GM21717 (cell line): ENCODE measurements at regions not wholly inside any gene's neighbourhood (a gene's known extent, or its start where the extent isn't known, plus 50 kb on each side); places are given as distances from the start of the nearest gene placed in this dataset.
"Not testable (repeated sequence)": the region's sequence is repeated elsewhere in the genome, so short reads cannot be mapped to it uniquely, and the experiment has no call there.

ENCODE experiments used
- ATAC-seq: cut with Tn5 transposase; IDR thresholded peaks from one replicate; pipeline ENCODE4 v1.9.1; 2021; ENCODE audit warnings: mild to moderate bottlenecking, moderate library complexity; ENCODE audit not compliant: unreplicated experiment

GRCh38 chr2:194725169-194725568, 931.9 kb upstream of the SLC39A10 start:
- no peak for ATAC-seq

GRCh38 chr2:194723446-194723845, 933.6 kb upstream of the SLC39A10 start:
- no peak for ATAC-seq

GRCh38 chr2:194721227-194721626, 935.8 kb upstream of the SLC39A10 start:
- ATAC-seq: no peak

GRCh38 chr2:194720462-194720861, 936.6 kb upstream of the SLC39A10 start:
- no peak for ATAC-seq

GRCh38 chr2:194718881-194719280, 938.1 kb upstream of the SLC39A10 start:
- ATAC-seq: no peak

- no peak for ATAC-seq
These were observed 942.5 kb upstream of the SLC39A10 start for GRCh38 chr2:194714541-194714940.

GRCh38 chr2:194709840-194710239, 947.2 kb upstream of the SLC39A10 start:
- no peak for ATAC-seq

- ATAC-seq: no peak
These were observed 950.8 kb upstream of the SLC39A10 start for GRCh38 chr2:194706179-194706578.

GRCh38 chr2:194705398-194705797, 951.6 kb upstream of the SLC39A10 start:
- ATAC-seq: no peak

- no peak for ATAC-seq
These were observed 956.3 kb upstream of the SLC39A10 start for GRCh38 chr2:194700726-194701125.

GRCh38 chr2:194700116-194700515, 956.9 kb upstream of the SLC39A10 start:
- no peak for ATAC-seq

GRCh38 chr2:194698012-194698411, 959.0 kb upstream of the SLC39A10 start:
- ATAC-seq: no peak

- ATAC-seq: no peak
These were observed 959.6 kb upstream of the SLC39A10 start for GRCh38 chr2:194697439-194697838.

- no peak for ATAC-seq
These were observed 960.3 kb upstream of the SLC39A10 start for GRCh38 chr2:194696690-194697089.

GRCh38 chr2:194686569-194686968, 970.5 kb upstream of the SLC39A10 start:
- ATAC-seq: no peak

- peak; percentile 44 for ATAC-seq
These were observed 983.0 kb upstream of the SLC39A10 start for GRCh38 chr2:194674043-194674442.

- no peak for ATAC-seq
These were observed 984.0 kb upstream of the SLC39A10 start for GRCh38 chr2:194672994-194673393.

GRCh38 chr2:194661431-194661830, 995.6 kb upstream of the SLC39A10 start:
- no peak for ATAC-seq

GRCh38 chr2:194639057-194639456, 1018.0 kb upstream of the SLC39A10 start:
- ATAC-seq: not testable (repeated sequence)

GRCh38 chr2:194621945-194622344, 1035.1 kb upstream of the SLC39A10 start:
- no peak for ATAC-seq

- ATAC-seq: no peak
These were observed 1037.7 kb upstream of the SLC39A10 start for GRCh38 chr2:194619366-194619765.

- ATAC-seq: no peak
These were observed 1038.6 kb upstream of the SLC39A10 start for GRCh38 chr2:194618432-194618831.

- ATAC-seq: peak; percentile 71
These were observed 1040.7 kb upstream of the SLC39A10 start for GRCh38 chr2:194616334-194616733.

- ATAC-seq: no peak
These were observed 1046.7 kb upstream of the SLC39A10 start for GRCh38 chr2:194610297-194610696.
